ENCODE measurements at regions not wholly inside any gene's neighbourhood (a gene's known extent, or its start where the extent isn't known, plus 50 kb on each side); places are given as distances from the start of the nearest gene placed in this dataset.

- H2BK15ac ChIP-seq (ENCODE audit: low read depth, poor library complexity, severe bottlenecking) = no peak overlapping the region
- H3K27ac ChIP-seq (ENCODE audit: low read length, poor library complexity, severe bottlenecking) = no peak overlapping the region
- H3K36me3 ChIP-seq (ENCODE audit: control insufficient read depth in 1 of 2, insufficient read depth in 2 of 2, low read depth in 1 of 2, low read length in 2 of 2) = no peaks in the 10 kb centered on the region
- no peak overlapping the region for H2BK5ac ChIP-seq (ENCODE audit: low read depth, low read length, poor library complexity, severe bottlenecking)
- no peak overlapping the region for H2BK12ac ChIP-seq (ENCODE audit: low read length in 2 of 2)
- H3K18ac ChIP-seq (ENCODE audit: low read depth in 1 of 2, low read length in 2 of 2) = no peak overlapping the region
- 87% methylated on average over 2 of the region's 2 CpGs for WGBS
- DNase-seq = no peak
- H3K27me3 ChIP-seq (ENCODE audit: control insufficient read depth in 1 of 2, insufficient read depth in 1 of 2, low read length in 2 of 2) = no peaks in the 10 kb centered on the region
- H3K4me2 ChIP-seq (ENCODE audit: low read length, poor library complexity, severe bottlenecking) = no peak overlapping the region
- no peak overlapping the region for H2AFZ ChIP-seq (ENCODE audit: low read depth, low read length)
- H3K4ac ChIP-seq (ENCODE audit: low read depth in 1 of 2, low read length in 2 of 2) = no peak overlapping the region
- no peak overlapping the region for H4K8ac ChIP-seq (ENCODE audit: low read length)
- H2AK5ac ChIP-seq (ENCODE audit: low read length, severe bottlenecking) = no peak overlapping the region
- no peak overlapping the region for H2BK120ac ChIP-seq (ENCODE audit: low read depth, low read length)
- H4K91ac ChIP-seq (ENCODE audit: low read length) = no peak overlapping the region
- no peaks in the 10 kb centered on the region for H3K79me1 ChIP-seq (replicated peaks; ENCODE audit: low read length, poor library complexity, severe bottlenecking)
- no peak overlapping the region for H3K4me3 ChIP-seq (ENCODE audit: insufficient read depth in 1 of 2, low read depth in 1 of 2, low read length in 2 of 2)
- no peak overlapping the region for H3K14ac ChIP-seq (ENCODE audit: low read length in 2 of 2)
- no peaks in the 10 kb centered on the region for H3K4me1 ChIP-seq (ENCODE audit: control insufficient read depth, insufficient read depth, low read depth, low read length)
- no peak overlapping the region for H3K23ac ChIP-seq (ENCODE audit: low read length in 2 of 2)
- H3K9me3 ChIP-seq (ENCODE audit: control insufficient read depth, low read length) = no peaks in the 10 kb centered on the region
- no peak overlapping the region for H3K9ac ChIP-seq (ENCODE audit: low read length)
These were observed 150.0 kb upstream of the HHIP start for GRCh38 chr4:144495944-144496343.

DNA sequence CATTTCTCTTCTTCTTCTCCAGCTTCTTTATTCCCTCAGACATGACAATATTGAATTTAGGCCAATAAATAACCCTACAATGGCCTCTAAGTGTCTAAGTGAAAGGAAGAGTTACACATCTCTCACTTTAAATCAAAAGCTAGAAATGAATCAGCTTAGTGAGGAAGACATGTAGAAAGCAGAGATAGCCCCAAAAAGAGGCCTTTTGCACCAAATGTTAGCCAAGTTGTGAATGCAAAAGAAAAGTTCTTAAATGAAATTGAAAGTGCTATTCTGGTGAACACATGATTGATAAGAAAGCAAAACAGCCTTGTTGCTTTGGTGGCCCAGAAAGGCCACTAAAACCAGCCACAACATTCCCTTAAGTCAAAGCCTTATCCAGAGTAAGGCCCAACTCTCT, 146.2 kb upstream of the HHIP start:
- Histone ChIP-seq H3K14ac (ENCODE audit: low read length in 2 of 2) (no peak overlapping the region), H3K4me2 (ENCODE audit: low read length, poor library complexity, severe bottlenecking) (no peak overlapping the region), H3K9me3 (ENCODE audit: control insufficient read depth, low read length) (no peaks in the 10 kb centered on the region), H3K23ac (ENCODE audit: low read length in 2 of 2) (no peak overlapping the region), H3K4me1 (ENCODE audit: control insufficient read depth, insufficient read depth, low read depth, low read length) (no peaks in the 10 kb centered on the region), H2BK120ac (ENCODE audit: low read depth, low read length) (no peak overlapping the region), H2BK12ac (ENCODE audit: low read length in 2 of 2) (no peak overlapping the region), H3K27ac (ENCODE audit: low read length, poor library complexity, severe bottlenecking) (no peak overlapping the region), H2BK5ac (ENCODE audit: low read depth, low read length, poor library complexity, severe bottlenecking) (no peak overlapping the region), H3K4ac (ENCODE audit: low read depth in 1 of 2, low read length in 2 of 2) (no peak overlapping the region), H3K18ac (ENCODE audit: low read depth in 1 of 2, low read length in 2 of 2) (no peak overlapping the region), H4K91ac (ENCODE audit: low read length) (no peak overlapping the region), H3K4me3 (ENCODE audit: insufficient read depth in 1 of 2, low read depth in 1 of 2, low read length in 2 of 2) (no peak overlapping the region), H2BK15ac (ENCODE audit: low read depth, poor library complexity, severe bottlenecking) (no peak overlapping the region), H4K8ac (ENCODE audit: low read length) (no peak overlapping the region), H2AK5ac (ENCODE audit: low read length, severe bottlenecking) (no peak overlapping the region), H3K36me3 (ENCODE audit: control insufficient read depth in 1 of 2, insufficient read depth in 2 of 2, low read depth in 1 of 2, low read length in 2 of 2) (no peaks in the 10 kb centered on the region), H3K9ac (ENCODE audit: low read length) (no peak overlapping the region), H3K79me1 (replicated peaks; ENCODE audit: low read length, poor library complexity, severe bottlenecking) (no peaks in the 10 kb centered on the region), H2AFZ (ENCODE audit: low read depth, low read length) (no peak overlapping the region), H3K27me3 (ENCODE audit: control insufficient read depth in 1 of 2, insufficient read depth in 1 of 2, low read length in 2 of 2) (no peaks in the 10 kb centered on the region)
- no peak for DNase-seq

- H3K14ac ChIP-seq (ENCODE audit: low read length in 2 of 2) = no peak overlapping the region
- H2BK5ac ChIP-seq (ENCODE audit: low read depth, low read length, poor library complexity, severe bottlenecking) = no peak overlapping the region
- no peaks in the 10 kb centered on the region for H3K4me1 ChIP-seq (ENCODE audit: control insufficient read depth, insufficient read depth, low read depth, low read length)
- H4K8ac ChIP-seq (ENCODE audit: low read length) = no peak overlapping the region
- no peak for DNase-seq
- H3K18ac ChIP-seq (ENCODE audit: low read depth in 1 of 2, low read length in 2 of 2) = no peak overlapping the region
- H3K9me3 ChIP-seq (ENCODE audit: control insufficient read depth, low read length) = no peaks in the 10 kb centered on the region
- H2AFZ ChIP-seq (ENCODE audit: low read depth, low read length) = no peak overlapping the region
- H3K9ac ChIP-seq (ENCODE audit: low read length) = no peak overlapping the region
- H3K4me2 ChIP-seq (ENCODE audit: low read length, poor library complexity, severe bottlenecking) = no peak overlapping the region
- no peak overlapping the region for H2BK12ac ChIP-seq (ENCODE audit: low read length in 2 of 2)
- H2BK120ac ChIP-seq (ENCODE audit: low read depth, low read length) = no peak overlapping the region
- no peak overlapping the region for H4K91ac ChIP-seq (ENCODE audit: low read length)
- WGBS = no CpG with 5 or more reads among the region's 1 CpG
- no peak overlapping the region for H3K23ac ChIP-seq (ENCODE audit: low read length in 2 of 2)
- no peak overlapping the region for H3K27ac ChIP-seq (ENCODE audit: low read length, poor library complexity, severe bottlenecking)
- no peaks in the 10 kb centered on the region for H3K27me3 ChIP-seq (ENCODE audit: control insufficient read depth in 1 of 2, insufficient read depth in 1 of 2, low read length in 2 of 2)
- no peak overlapping the region for H3K4me3 ChIP-seq (ENCODE audit: insufficient read depth in 1 of 2, low read depth in 1 of 2, low read length in 2 of 2)
- no peaks in the 10 kb centered on the region for H3K36me3 ChIP-seq (ENCODE audit: control insufficient read depth in 1 of 2, insufficient read depth in 2 of 2, low read depth in 1 of 2, low read length in 2 of 2)
- H3K79me1 ChIP-seq (replicated peaks; ENCODE audit: low read length, poor library complexity, severe bottlenecking) = no peaks in the 10 kb centered on the region
- no peak overlapping the region for H3K4ac ChIP-seq (ENCODE audit: low read depth in 1 of 2, low read length in 2 of 2)
- no peak overlapping the region for H2AK5ac ChIP-seq (ENCODE audit: low read length, severe bottlenecking)
- H2BK15ac ChIP-seq (ENCODE audit: low read depth, poor library complexity, severe bottlenecking) = no peak overlapping the region
These were observed 144.7 kb upstream of the HHIP start for GRCh38 chr4:144501231-144501780.

DNA sequence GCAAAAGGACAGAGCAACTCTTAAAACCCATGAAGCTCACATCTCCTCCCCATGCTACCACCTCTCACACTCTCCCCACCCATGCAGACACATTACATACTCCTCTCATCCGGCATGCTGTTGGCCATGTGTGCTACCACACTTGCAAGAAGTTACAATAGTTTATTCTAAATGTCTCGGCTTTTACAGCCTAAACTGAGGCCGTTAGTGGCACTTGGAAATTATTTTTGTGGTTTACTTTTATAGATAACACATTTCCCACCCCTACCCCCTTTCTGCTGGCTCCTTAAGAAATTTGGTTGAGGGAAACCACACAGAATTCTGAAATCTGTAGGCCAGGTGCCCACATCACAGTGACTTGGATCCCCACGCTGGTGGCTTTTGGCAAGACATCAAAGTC, 141.1 kb upstream of the HHIP start:
- Histone ChIP-seq H3K4me3 (ENCODE audit: insufficient read depth in 1 of 2, low read depth in 1 of 2, low read length in 2 of 2) (no peak overlapping the region), H3K4ac (ENCODE audit: low read depth in 1 of 2, low read length in 2 of 2) (no peak overlapping the region), H2BK15ac (ENCODE audit: low read depth, poor library complexity, severe bottlenecking) (no peak overlapping the region), H3K27me3 (ENCODE audit: control insufficient read depth in 1 of 2, insufficient read depth in 1 of 2, low read length in 2 of 2) (no peaks in the 10 kb centered on the region), H2BK5ac (ENCODE audit: low read depth, low read length, poor library complexity, severe bottlenecking) (no peak overlapping the region), H2BK12ac (ENCODE audit: low read length in 2 of 2) (no peak overlapping the region), H3K18ac (ENCODE audit: low read depth in 1 of 2, low read length in 2 of 2) (no peak overlapping the region), H3K27ac (ENCODE audit: low read length, poor library complexity, severe bottlenecking) (no peak overlapping the region), H3K9ac (ENCODE audit: low read length) (no peak overlapping the region), H2AK5ac (ENCODE audit: low read length, severe bottlenecking) (no peak overlapping the region), H3K4me2 (ENCODE audit: low read length, poor library complexity, severe bottlenecking) (no peak overlapping the region), H4K8ac (ENCODE audit: low read length) (no peak overlapping the region), H3K36me3 (ENCODE audit: control insufficient read depth in 1 of 2, insufficient read depth in 2 of 2, low read depth in 1 of 2, low read length in 2 of 2) (no peaks in the 10 kb centered on the region), H3K9me3 (ENCODE audit: control insufficient read depth, low read length) (no peaks in the 10 kb centered on the region), H4K91ac (ENCODE audit: low read length) (no peak overlapping the region), H2AFZ (ENCODE audit: low read depth, low read length) (no peak overlapping the region), H3K4me1 (ENCODE audit: control insufficient read depth, insufficient read depth, low read depth, low read length) (no peaks in the 10 kb centered on the region), H3K23ac (ENCODE audit: low read length in 2 of 2) (no peak overlapping the region), H2BK120ac (ENCODE audit: low read depth, low read length) (no peak overlapping the region), H3K14ac (ENCODE audit: low read length in 2 of 2) (no peak overlapping the region), H3K79me1 (replicated peaks; ENCODE audit: low read length, poor library complexity, severe bottlenecking) (no peaks in the 10 kb centered on the region)
- DNase-seq = no peak
- no CpG with 5 or more reads among the region's 4 CpGs for WGBS

Data from mesenchymal stem cell (in vitro differentiated cells and primary cell).